ENCODE measurements at regions not wholly inside any gene's neighbourhood (a gene's known extent, or its start where the extent isn't known, plus 50 kb on each side); places are given as distances from the start of the nearest gene placed in this dataset.

- TF ChIP-seq POLR2A (IDR thresholded peaks at IDR 0.05) (no peak), EP300 (IDR thresholded peaks at IDR 0.05) (no peak), POLR2AphosphoS5 (IDR thresholded peaks at IDR 0.05) (no peak)
- TF ChIP-seq, protein P1, sequence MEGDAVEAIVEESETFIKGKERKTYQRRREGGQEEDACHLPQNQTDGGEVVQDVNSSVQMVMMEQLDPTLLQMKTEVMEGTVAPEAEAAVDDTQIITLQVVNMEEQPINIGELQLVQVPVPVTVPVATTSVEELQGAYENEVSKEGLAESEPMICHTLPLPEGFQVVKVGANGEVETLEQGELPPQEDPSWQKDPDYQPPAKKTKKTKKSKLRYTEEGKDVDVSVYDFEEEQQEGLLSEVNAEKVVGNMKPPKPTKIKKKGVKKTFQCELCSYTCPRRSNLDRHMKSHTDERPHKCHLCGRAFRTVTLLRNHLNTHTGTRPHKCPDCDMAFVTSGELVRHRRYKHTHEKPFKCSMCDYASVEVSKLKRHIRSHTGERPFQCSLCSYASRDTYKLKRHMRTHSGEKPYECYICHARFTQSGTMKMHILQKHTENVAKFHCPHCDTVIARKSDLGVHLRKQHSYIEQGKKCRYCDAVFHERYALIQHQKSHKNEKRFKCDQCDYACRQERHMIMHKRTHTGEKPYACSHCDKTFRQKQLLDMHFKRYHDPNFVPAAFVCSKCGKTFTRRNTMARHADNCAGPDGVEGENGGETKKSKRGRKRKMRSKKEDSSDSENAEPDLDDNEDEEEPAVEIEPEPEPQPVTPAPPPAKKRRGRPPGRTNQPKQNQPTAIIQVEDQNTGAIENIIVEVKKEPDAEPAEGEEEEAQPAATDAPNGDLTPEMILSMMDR (IDR thresholded peaks at IDR 0.05): no peak
Observed at GRCh38 chr2:57549642-57550102, 496.9 kb upstream of the VRK2 start.
